ENCODE measurements at regions not wholly inside any gene's neighbourhood (a gene's known extent, or its start where the extent isn't known, plus 50 kb on each side); places are given as distances from the start of the nearest gene placed in this dataset.

- TF ChIP-seq EP300 (IDR thresholded peaks at IDR 0.05) (no peak), POLR2AphosphoS5 (IDR thresholded peaks at IDR 0.05) (no peak), CTCF (IDR thresholded peaks at IDR 0.05) (no peak), POLR2A (IDR thresholded peaks at IDR 0.05; ENCODE audit: low read depth) (no peak)
- peaks cover 0 to 14% (median 12%) of the 10 kb centered on the region in 4 donors for H3K4me1 ChIP-seq
- no peaks in the 10 kb centered on the region for H3K36me3 ChIP-seq
- DNase-seq (ENCODE audit: extremely low spot score): no peak
- peak overlapping the region in 1 of 4 donors; percentile 25 for H3K27ac ChIP-seq (replicated peaks in 1 of 4)
- WGBS: 35% methylated on average over 5 of the region's 5 CpGs
- H3K27me3 ChIP-seq: no peaks in the 10 kb centered on the region
- H3K9me3 ChIP-seq: no peaks in the 10 kb centered on the region
- no peak overlapping the region for H3K4me3 ChIP-seq
- intact Hi-C loops (cut with DNase I): no loop called here
Observed at GRCh38 chr9:86801246-86801645, 146.1 kb downstream of the GAS1 start.

- H3K9me3 ChIP-seq: no peaks in the 10 kb centered on the region
- intact Hi-C loops (cut with DNase I): no loop called here
- H3K36me3 ChIP-seq: no peaks in the 10 kb centered on the region
- 77% methylated on average over 3 of the region's 3 CpGs for WGBS
- TF ChIP-seq POLR2A (IDR thresholded peaks at IDR 0.05; ENCODE audit: low read depth) (no peak), POLR2AphosphoS5 (IDR thresholded peaks at IDR 0.05) (no peak), EP300 (IDR thresholded peaks at IDR 0.05) (no peak), CTCF (IDR thresholded peaks at IDR 0.05) (no peak)
- DNase-seq (ENCODE audit: extremely low spot score): peak; percentile 91
- no peak overlapping the region for H3K27ac ChIP-seq (replicated peaks in 1 of 4)
- H3K4me3 ChIP-seq: no peak overlapping the region
- H3K27me3 ChIP-seq: no peaks in the 10 kb centered on the region
- peaks cover 0 to 14% (median 12%) of the 10 kb centered on the region in 4 donors for H3K4me1 ChIP-seq
Observed at GRCh38 chr9:86800681-86801080, 146.6 kb downstream of the GAS1 start.

GRCh38 chr9:86798966-86799365, 148.3 kb downstream of the GAS1 start:
- Histone ChIP-seq H3K4me3 (no peak overlapping the region), H3K27me3 (no peaks in the 10 kb centered on the region), H3K4me1 (peaks cover 0 to 27% (median 19%) of the 10 kb centered on the region in 4 donors), H3K36me3 (no peaks in the 10 kb centered on the region), H3K9me3 (no peaks in the 10 kb centered on the region), H3K27ac (replicated peaks in 1 of 4) (no peak overlapping the region)
- intact Hi-C loops (cut with DNase I): no loop called here
- peak; percentile 47 for DNase-seq (ENCODE audit: extremely low spot score)
- WGBS: 84% methylated on average over 4 of the region's 4 CpGs
- TF ChIP-seq POLR2AphosphoS5 (IDR thresholded peaks at IDR 0.05) (no peak), EP300 (IDR thresholded peaks at IDR 0.05) (no peak), CTCF (IDR thresholded peaks at IDR 0.05) (no peak), POLR2A (IDR thresholded peaks at IDR 0.05; ENCODE audit: low read depth) (no peak)

GRCh38 chr9:86796666-86797065, 150.6 kb downstream of the GAS1 start:
- H3K4me3 ChIP-seq: no peak overlapping the region
- peak overlapping the region in 1 of 4 donors; percentile 30 for H3K27ac ChIP-seq (replicated peaks in 1 of 4)
- peak; percentile 72 for DNase-seq (ENCODE audit: extremely low spot score)
- H3K4me1 ChIP-seq: peaks cover 0 to 26% (median 15%) of the 10 kb centered on the region in 4 donors
- H3K9me3 ChIP-seq: no peaks in the 10 kb centered on the region
- no peaks in the 10 kb centered on the region for H3K36me3 ChIP-seq
- 95% methylated on average over 2 of the region's 2 CpGs for WGBS
- no peaks in the 10 kb centered on the region for H3K27me3 ChIP-seq
- intact Hi-C loops (cut with DNase I): no loop called here
- TF ChIP-seq EP300 (IDR thresholded peaks at IDR 0.05) (no peak), POLR2A (IDR thresholded peaks at IDR 0.05; ENCODE audit: low read depth) (no peak), POLR2AphosphoS5 (IDR thresholded peaks at IDR 0.05) (no peak), CTCF (IDR thresholded peaks at IDR 0.05) (no peak)

All from esophagus muscularis mucosa (tissue), 4 donors.